NB4 (cell line): ENCODE measurements at regions not wholly inside any gene's neighbourhood (a gene's known extent, or its start where the extent isn't known, plus 50 kb on each side); places are given as distances from the start of the nearest gene placed in this dataset.
"Not testable (repeated sequence)": the region's sequence is repeated elsewhere in the genome, so short reads cannot be mapped to it uniquely, and the experiment has no call there.

Source experiments
- DNase-seq: peaks from one replicate; pipeline ENCODE4 v3.0.0; 2010; ENCODE audit warnings: low read depth
- H3K4me3 ChIP-seq: one replicate; pipeline ENCODE4 v1.5.1; 2011; ENCODE audit warnings: mild to moderate bottlenecking, low read depth, low read length, moderate library complexity
- CTCF ChIP-seq: IDR thresholded peaks from one replicate; pipeline ENCODE4 v1.5.1; 2012; ENCODE audit warnings: low read depth, low read length
- MYC ChIP-seq: IDR thresholded peaks from 2 replicates; pipeline ENCODE4 v1.6.1; 2011; ENCODE audit warnings: low read depth, low read length
- POLR2A ChIP-seq: IDR thresholded peaks from 2 replicates; pipeline ENCODE4 v1.6.1; 2011; ENCODE audit warnings: mild to moderate bottlenecking; ENCODE audit not compliant: insufficient read length; ENCODE audit errors: extremely low read depth
- TF ChIP-seq, protein P1 (sequence below): IDR thresholded peaks from 2 replicates; pipeline ENCODE4 v1.6.1; 2011; ENCODE audit warnings: low read depth, low read length

DNA sequence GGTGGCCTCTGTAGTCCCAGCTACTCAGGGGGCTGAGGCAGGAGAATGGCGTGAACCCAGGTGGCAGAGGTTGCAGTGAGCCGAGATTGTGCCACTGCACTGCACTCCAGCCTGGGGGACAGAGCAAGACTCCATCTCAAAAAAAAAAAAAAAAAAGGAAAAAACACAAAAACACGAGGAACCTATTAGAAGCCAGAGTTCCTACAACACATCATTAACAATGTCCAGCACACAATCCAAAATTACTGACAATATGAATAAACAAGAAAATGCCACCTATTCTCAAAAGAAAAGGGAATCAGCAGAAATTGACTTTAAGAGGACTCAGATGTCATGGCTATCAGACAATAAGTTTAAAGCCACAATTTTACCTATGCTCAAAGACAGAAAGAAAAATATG lies 57.3 kb upstream of the HS3ST3A1 start:
- DNase-seq, H3K4me3 ChIP-seq: not testable (repeated sequence)

GRCh38 chr17:13665872-13666635 lies 64.3 kb upstream of the HS3ST3A1 start:
- DNase-seq: no peak
- TF ChIP-seq MYC: no peak
- TF ChIP-seq CTCF: no peak
- no peak for TF ChIP-seq POLR2A
- TF ChIP-seq, protein P1, sequence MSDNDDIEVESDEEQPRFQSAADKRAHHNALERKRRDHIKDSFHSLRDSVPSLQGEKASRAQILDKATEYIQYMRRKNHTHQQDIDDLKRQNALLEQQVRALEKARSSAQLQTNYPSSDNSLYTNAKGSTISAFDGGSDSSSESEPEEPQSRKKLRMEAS: no peak
- no peak overlapping the region for H3K4me3 ChIP-seq

DNA sequence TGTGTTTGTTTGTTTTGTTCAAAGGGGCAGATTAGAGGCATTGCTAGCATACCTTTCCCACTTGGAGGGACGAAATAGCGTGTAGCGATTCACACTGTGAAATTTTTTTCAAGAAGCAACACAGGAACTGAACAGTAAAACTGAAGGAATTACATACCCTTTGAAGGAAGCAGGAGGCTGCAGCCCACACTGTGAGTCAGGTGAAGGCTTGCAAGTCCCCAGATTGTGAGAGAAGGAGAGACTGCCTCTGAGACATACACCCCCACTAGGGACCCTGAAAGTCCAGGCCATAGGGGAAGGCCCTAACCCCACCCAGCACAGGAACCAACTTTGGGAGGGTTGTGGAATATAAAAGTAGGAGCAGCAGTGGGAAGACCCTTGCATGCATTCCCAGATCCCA lies 69.6 kb upstream of the HS3ST3A1 start:
- no peak for TF ChIP-seq CTCF
- no peak for TF ChIP-seq MYC
- no peak for TF ChIP-seq POLR2A
- TF ChIP-seq, protein P1: no peak
- H3K4me3 ChIP-seq: no peak overlapping the region
- DNase-seq: no peak

DNA sequence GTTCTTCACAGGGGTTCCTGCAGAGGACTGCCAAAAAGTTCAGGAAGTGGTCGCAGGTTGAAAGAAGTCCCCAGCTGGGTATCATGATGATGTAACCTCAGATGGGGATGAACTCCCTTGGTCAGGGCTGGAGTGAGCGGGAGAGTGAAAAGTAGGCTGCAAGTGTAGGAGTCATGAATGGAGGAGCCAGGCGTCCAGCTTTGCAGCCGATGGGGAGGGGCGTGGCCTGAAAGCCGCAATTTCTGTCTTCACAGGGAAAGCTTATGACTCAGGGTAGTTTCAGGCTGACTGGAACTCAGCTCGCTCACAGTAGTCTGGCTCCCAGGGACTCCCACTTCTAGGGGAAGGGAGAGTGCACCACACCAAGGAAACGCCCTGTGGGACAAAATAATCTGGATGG lies 70.0 kb upstream of the HS3ST3A1 start:
- H3K4me3 ChIP-seq: no peak overlapping the region
- peak; percentile 11 for DNase-seq
- TF ChIP-seq POLR2A: no peak
- no peak for TF ChIP-seq MYC
- TF ChIP-seq, protein P1: no peak
- no peak for TF ChIP-seq CTCF

- no peak for TF ChIP-seq POLR2A
- no peak for TF ChIP-seq MYC
- TF ChIP-seq, protein P1: no peak
- TF ChIP-seq CTCF: no peak
- H3K4me3 ChIP-seq: no peak overlapping the region
- DNase-seq: no peak
These were observed 76.6 kb upstream of the HS3ST3A1 start for GRCh38 chr17:13678361-13678760.

- no peak for TF ChIP-seq POLR2A
- no peak for TF ChIP-seq MYC
- TF ChIP-seq CTCF: no peak
- TF ChIP-seq, protein P1: no peak
- H3K4me3 ChIP-seq: no peak overlapping the region
- DNase-seq: no peak
These were observed 77.1 kb upstream of the HS3ST3A1 start for GRCh38 chr17:13678841-13679240.
